C1 segment of cervical spinal cord (tissue), 14 donors: ENCODE measurements at regions not wholly inside any gene's neighbourhood (a gene's known extent, or its start where the extent isn't known, plus 50 kb on each side); places are given as distances from the start of the nearest gene placed in this dataset.
"Not testable (repeated sequence)": the region's sequence is repeated elsewhere in the genome, so short reads cannot be mapped to it uniquely, and the experiment has no call there.

Experiments used
- DNase-seq, 14 donors: peaks; one replicate each; lab custom pipeline; 2025; lab: John Stamatoyannopoulos, UW

DNA sequence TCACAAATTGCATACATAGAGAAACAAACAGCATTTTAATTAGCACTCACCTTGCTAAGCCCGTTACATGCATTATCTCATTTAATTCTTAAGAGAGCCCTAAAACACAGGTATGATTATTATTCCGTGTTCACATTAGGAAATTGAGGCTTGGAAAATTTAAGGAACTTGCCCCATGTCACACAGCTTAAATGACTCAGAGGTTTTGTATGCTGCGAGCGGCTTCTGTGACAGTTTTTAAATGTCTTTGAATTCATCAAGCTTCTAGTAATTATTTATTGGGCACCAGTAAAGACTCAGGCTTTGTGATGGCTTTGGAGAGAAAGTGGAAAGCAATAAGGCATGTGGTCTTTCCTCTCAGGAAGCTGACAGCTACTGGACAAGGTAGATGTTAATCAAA, 166.7 kb upstream of the THBS1 start:
- no peak for DNase-seq

GRCh38 chr15:39415634-39416033, 165.2 kb upstream of the THBS1 start:
- no peak for DNase-seq

DNA sequence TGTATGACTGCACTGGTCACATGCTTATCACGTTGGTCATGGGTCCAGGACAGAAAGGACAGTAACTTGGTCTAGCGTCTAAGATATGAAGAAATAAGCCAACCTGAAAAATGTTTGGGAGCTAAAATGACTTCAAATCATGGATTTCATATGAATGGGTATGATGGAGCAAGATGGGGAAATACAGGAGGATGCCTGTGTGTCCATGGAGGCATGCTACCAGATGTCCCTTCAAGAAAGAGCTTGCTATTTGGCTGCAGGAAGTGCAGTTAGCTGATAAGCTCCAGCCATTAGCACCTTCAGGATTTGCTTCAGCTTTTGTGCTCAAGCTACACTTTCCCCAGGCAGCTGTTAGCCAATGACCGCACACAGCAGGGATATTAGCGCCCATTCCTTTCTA, 164.6 kb upstream of the THBS1 start:
- DNase-seq = no peak

- no peak for DNase-seq
Observed at GRCh38 chr15:39417366-39418134, 163.3 kb upstream of the THBS1 start.

GRCh38 chr15:39419651-39420050, 161.2 kb upstream of the THBS1 start:
- no peak for DNase-seq

GRCh38 chr15:39420123-39420852, 160.6 kb upstream of the THBS1 start:
- DNase-seq = not testable (repeated sequence)

- not testable (repeated sequence) for DNase-seq
Observed at GRCh38 chr15:39420853-39421192, 160.1 kb upstream of the THBS1 start.

DNA sequence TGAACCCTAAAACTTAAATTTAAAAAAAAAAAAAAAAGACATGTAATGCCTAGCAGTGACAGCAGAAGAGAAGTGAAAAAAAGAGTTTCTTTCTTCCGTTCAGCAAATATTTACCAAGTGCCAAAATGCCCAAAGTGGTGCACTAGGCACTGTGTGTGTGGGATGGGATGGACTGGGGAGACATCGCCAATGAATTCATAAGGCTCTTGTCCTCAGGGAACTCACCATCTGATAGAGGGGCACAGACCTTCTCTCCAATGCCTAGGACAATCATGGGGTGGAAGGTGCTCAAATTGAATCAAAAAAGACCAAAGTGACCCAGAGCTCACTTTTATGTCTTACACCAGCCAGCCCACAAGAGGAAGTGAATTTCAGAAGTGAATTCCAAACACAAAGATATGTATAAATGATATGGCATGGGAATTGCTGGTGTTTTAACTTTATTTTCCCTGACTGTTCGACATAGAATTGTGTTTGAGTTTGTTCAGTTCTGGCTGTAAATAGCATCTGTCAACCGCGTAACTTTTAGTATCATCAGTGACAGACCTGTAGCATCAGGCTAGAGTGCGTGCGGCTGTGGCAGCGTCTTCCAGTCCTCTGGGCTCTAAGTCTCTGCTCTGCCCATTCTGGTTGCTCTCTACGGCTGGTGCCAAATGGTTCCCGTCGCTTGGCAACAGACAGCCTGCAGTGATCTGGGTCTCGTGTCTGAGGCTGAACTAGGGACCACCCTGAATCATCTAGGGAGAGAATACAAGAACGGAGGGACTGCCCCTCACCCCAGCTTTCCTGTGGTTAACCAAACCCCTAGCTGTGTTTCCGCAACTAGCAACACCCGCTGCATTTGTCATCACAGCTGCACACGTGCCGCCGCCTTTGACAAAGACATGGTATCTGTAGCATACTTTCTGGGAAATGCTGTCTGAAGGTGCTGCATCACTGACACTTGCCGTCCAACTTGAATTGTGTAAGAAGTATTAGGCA, 154.0 kb upstream of the THBS1 start:
- no peak for DNase-seq

DNA sequence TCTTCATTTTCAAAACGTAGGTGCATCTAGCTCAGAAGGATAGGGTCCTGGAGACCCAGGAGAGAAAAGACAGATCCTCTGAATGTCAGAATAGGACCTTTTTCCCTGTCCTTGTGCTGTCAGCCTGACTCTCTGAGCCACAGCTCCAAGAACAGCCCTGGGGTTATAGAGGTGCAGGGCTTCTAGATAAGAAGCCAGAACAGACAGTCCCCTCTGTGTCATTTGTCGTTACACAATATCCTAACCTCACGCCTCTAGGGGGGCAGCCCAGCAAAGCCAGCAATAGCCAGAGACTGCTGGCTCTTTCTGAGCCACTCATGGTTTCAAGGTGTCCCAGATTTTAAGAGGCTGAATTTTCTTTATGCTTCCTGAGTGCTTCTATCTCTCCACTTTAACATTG, 153.2 kb upstream of the THBS1 start:
- no peak for DNase-seq

GRCh38 chr15:39429898-39430357, 151.0 kb upstream of the THBS1 start:
- no peak for DNase-seq

DNA sequence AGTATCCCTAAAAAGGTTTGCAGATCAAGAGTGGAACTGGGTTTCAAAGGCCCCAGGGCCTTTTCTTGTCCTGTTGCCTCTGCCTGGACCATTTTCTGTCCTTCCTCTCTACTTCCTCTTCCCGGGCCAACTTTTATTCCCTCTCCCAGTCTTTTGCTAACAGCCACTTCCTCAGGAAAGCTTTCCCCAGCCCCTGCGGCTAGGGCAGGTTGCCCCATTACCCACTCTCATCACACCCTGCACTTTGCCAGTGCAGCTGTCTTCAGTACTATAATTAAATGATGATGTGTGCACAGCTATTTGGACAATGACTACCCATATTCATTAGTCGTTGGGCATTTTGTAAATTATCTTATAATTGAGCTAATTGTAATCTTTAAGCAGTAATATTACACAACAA, 150.5 kb upstream of the THBS1 start:
- DNase-seq = no peak

- DNase-seq = no peak
Observed at GRCh38 chr15:39431376-39431775, 149.5 kb upstream of the THBS1 start.

DNA sequence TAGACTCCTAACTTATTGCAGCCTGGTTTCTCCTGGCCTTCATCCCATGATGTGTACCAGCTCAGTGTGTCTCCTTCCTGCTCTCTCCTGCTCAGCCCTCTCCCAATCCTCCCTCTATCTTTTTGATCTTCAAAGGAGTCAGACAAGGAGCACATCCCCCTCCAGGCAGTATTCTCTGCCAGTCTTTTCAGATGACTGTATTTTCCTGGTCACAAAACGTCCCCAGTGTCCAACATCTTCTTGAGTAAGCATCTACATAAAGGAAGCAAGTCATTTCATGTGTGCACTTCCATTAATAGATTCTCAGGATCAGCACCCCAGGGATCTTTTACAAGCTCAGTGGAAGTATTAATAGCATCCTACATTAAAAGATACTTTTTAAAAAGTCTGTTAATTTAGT, 148.9 kb upstream of the THBS1 start:
- DNase-seq = no peak

DNA sequence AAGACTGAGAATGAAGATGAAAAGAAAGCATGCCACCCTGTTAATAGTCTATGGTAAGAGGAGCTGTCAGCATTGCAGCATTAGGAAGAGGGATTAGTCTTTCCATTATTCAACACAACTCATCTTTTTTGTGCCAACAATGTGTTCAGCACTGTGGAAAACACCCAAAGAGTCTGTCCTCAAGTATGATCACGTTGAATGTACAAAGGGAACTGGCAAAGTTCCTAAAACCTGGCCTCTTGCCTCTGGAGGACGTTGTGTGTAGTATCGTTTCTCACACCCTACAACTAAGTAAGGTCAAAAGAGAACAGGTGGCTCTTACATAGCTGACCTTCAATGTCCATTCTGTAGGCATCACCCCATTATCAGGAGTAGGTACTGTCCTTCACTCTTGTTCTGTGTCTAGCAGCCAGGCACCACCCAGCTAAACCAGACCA, 147.9 kb upstream of the THBS1 start:
- DNase-seq = no peak

GRCh38 chr15:39433376-39433775, 147.5 kb upstream of the THBS1 start:
- DNase-seq = no peak

- no peak for DNase-seq
Observed at GRCh38 chr15:39434163-39434562, 146.7 kb upstream of the THBS1 start.

- DNase-seq = no peak
Observed at GRCh38 chr15:39434751-39435238, 146.1 kb upstream of the THBS1 start.

GRCh38 chr15:39435244-39435643, 145.6 kb upstream of the THBS1 start:
- no peak for DNase-seq

DNA sequence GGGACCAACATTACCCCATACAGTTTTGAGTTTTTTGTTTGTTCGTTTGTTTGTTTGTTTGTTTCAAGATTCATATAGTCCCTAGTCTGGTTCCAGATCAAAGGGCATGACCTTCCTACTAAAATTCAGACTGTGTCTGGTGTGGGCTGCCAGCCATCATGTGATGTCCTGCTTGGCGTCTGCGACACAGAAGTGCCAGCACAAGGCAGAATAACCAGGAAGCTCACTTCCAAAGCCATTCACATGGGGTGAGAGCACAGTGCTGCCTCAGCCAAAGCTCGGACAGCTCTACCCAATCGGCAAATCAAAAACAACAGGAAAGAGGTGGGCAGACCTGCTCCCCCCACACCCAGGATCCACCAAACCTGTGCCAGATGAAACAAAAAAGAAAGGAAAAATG, 142.6 kb upstream of the THBS1 start:
- no peak for DNase-seq

GRCh38 chr15:39438799-39439592, 141.9 kb upstream of the THBS1 start:
- DNase-seq = no peak

DNA sequence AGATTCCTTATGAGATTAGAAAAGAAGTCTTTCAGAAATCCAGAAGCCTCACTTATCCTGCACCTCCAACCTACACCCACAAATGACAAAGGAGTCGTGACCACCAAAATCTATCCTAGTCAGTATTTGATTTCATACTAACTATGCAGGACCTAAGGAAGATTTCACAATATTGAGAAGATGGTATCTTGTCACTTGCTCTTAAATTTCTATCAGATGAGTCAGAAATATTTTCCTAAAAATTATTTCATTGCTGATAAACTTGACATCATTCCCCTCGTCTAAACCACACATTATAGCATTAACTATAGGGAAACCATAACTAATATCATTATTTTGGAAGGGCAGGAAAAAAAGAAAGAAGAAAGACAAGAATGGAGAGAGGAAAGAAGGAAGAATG, 138.0 kb upstream of the THBS1 start:
- no peak for DNase-seq
